ENCODE measurements at regions not wholly inside any gene's neighbourhood (a gene's known extent, or its start where the extent isn't known, plus 50 kb on each side); places are given as distances from the start of the nearest gene placed in this dataset.

DNA sequence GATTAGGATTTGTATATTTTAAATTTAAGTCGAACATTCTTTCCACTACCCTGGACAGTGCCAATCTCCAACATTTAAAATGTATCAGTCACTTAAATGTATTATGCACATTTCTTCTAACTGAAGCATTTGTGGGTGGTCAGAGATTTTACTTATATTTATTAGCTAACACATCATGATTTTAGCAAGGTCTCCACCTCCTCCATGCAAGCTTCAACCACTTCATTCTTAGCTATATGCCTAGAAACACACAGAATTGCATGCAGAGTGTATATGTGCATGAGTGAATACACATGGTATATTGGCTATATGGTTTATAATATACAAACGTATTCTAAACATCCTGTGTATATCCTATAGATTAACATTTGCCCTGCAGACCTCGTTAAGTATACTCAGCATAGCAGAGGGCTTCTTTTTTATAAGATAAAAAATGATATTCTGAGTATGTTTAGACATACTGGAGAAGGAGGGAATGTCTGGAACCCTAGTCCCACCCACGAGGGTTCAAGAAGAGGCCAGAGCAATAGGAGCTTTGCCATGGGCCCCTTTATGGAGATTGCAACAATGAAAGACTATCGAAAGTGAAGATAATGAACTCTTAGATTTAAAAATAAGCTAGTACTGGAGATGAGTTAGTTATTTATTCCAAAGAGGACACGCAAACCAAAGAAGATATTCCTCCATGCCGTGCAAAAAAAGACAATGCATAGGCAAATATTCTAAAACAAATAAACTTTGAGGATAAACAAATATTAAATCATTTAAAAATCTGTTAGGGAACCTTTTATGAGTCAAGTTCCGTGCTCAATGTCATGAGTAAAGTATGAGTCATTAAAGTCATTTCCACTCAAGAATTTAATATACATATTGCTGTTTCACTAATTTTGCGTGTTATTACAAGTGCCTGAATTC is 480.4 kb downstream of the SIPA1L2 start:
- no peaks in the 10 kb centered on the region for H3K9me3 ChIP-seq
- no peak for DNase-seq
- TF ChIP-seq, protein P1, sequence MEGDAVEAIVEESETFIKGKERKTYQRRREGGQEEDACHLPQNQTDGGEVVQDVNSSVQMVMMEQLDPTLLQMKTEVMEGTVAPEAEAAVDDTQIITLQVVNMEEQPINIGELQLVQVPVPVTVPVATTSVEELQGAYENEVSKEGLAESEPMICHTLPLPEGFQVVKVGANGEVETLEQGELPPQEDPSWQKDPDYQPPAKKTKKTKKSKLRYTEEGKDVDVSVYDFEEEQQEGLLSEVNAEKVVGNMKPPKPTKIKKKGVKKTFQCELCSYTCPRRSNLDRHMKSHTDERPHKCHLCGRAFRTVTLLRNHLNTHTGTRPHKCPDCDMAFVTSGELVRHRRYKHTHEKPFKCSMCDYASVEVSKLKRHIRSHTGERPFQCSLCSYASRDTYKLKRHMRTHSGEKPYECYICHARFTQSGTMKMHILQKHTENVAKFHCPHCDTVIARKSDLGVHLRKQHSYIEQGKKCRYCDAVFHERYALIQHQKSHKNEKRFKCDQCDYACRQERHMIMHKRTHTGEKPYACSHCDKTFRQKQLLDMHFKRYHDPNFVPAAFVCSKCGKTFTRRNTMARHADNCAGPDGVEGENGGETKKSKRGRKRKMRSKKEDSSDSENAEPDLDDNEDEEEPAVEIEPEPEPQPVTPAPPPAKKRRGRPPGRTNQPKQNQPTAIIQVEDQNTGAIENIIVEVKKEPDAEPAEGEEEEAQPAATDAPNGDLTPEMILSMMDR (IDR thresholded peaks at IDR 0.05; ENCODE audit: low read depth, low read length), result no peak
- no peaks in the 10 kb centered on the region for H3K36me3 ChIP-seq
- H3K4me3 ChIP-seq (ENCODE audit: low read depth, low read length), result no peak overlapping the region
- no peaks in the 10 kb centered on the region for H3K27me3 ChIP-seq
- H3K4me1 ChIP-seq, result no peaks in the 10 kb centered on the region

DNA sequence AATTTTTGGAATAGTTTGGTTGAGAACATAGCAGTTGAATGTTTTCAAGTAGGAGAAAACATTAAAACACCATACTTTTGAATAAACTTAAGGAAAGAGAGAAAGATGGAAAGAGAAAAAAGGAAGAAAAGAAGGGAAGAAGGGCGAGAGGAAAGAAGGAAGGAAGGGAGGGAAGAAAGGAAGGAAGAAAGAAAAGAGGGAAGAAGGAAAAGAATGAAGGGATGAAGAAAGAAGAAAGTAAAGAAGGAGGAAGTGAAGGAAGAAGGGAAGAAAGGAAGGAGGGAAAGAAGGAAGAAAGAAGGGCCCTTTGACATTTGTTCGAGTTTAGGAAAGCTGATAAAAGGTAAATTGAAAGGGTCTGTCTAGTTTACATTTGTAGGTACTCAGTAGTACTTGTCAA is 482.7 kb downstream of the SIPA1L2 start:
- TF ChIP-seq, protein P1 (IDR thresholded peaks at IDR 0.05; ENCODE audit: low read depth, low read length), result no peak
- DNase-seq, result no peak
- no peaks in the 10 kb centered on the region for H3K27me3 ChIP-seq
- no peaks in the 10 kb centered on the region for H3K4me1 ChIP-seq
- H3K4me3 ChIP-seq (ENCODE audit: low read depth, low read length), result no peak overlapping the region
- no peaks in the 10 kb centered on the region for H3K9me3 ChIP-seq
- no peaks in the 10 kb centered on the region for H3K36me3 ChIP-seq

DNA sequence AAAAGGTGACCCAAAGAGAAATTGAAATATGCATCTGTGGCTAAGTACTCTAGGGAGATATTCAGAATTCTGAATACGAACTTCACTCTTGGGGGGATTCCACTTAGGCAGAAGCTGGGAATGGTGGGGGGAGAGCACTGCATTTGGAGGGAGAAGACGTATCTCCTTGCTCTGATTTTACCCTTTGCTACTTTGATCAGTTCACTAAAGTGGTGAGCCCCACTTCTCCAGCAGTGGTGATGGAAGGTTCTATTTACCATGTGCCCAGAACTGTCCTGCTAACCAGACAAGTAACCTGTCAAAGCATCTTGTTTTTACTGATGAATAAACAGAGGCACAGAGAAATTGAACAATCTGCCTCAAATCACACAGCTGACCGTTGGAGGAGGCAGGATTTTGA is 483.4 kb downstream of the SIPA1L2 start:
- H3K4me1 ChIP-seq, result no peaks in the 10 kb centered on the region
- no peak for DNase-seq
- TF ChIP-seq, protein P1 (IDR thresholded peaks at IDR 0.05; ENCODE audit: low read depth, low read length), result no peak

DNA sequence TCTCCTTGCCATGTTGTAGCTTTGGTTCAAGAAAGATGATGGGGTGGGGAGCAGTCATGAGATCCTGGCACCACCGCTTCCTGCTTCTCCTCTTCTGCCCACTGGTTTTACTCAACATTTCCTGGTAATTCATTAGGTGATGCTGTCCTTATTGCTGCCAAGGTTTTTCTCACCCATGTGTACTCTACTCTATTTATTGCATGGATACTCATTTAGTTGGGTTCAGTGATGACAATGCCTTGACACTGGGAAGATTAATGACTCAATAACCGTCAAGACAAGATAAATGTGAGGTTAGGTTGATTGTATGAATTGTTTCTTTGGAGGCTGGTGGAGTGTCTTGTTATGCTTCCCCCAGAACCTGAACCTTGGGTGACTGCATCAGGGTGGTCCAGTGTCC is 484.2 kb downstream of the SIPA1L2 start:
- Histone ChIP-seq H3K4me1 (no peaks in the 10 kb centered on the region), H3K9me3 (no peaks in the 10 kb centered on the region), H3K27me3 (no peaks in the 10 kb centered on the region), H3K4me3 (ENCODE audit: low read depth, low read length) (no peak overlapping the region), H3K36me3 (no peaks in the 10 kb centered on the region)
- no peak for DNase-seq
- TF ChIP-seq, protein P1 (IDR thresholded peaks at IDR 0.05; ENCODE audit: low read depth, low read length), result no peak

More for the DNA sequence above, 483.4 kb downstream of the SIPA1L2 start:
- Histone ChIP-seq H3K9me3 (no peaks in the 10 kb centered on the region), H3K4me3 (ENCODE audit: low read depth, low read length) (no peak overlapping the region), H3K27me3 (no peaks in the 10 kb centered on the region), H3K36me3 (no peaks in the 10 kb centered on the region)

DNA sequence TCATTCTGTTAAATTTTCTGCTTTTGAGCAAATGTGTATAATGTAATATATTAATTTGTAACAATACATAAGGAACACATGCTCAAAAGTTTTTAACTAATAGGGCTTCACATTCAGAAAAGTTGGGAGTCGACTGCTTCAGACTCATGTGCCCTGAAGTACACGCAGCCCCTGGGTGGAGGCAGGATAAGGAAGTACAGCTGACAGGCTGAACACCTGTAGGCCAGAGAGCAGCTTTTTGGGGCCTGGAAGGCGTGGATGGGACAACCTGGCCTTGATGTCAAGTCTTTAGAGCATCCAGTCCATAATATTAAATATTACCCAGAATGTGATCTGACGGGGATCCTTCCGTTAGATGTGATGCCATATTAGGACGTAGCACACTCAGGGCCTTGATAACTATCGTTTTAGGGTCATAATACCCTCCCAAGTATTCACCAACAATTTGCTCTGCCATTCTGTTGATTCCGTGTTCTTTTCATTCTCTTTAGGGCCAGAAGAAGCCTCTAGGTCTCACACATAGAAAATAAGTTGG is 485.2 kb downstream of the SIPA1L2 start:
- Histone ChIP-seq H3K27me3 (no peaks in the 10 kb centered on the region), H3K9me3 (no peaks in the 10 kb centered on the region), H3K36me3 (no peaks in the 10 kb centered on the region), H3K4me1 (no peaks in the 10 kb centered on the region), H3K4me3 (ENCODE audit: low read depth, low read length) (no peak overlapping the region)
- DNase-seq, result no peak
- TF ChIP-seq, protein P1 (IDR thresholded peaks at IDR 0.05; ENCODE audit: low read depth, low read length), result no peak

DNA sequence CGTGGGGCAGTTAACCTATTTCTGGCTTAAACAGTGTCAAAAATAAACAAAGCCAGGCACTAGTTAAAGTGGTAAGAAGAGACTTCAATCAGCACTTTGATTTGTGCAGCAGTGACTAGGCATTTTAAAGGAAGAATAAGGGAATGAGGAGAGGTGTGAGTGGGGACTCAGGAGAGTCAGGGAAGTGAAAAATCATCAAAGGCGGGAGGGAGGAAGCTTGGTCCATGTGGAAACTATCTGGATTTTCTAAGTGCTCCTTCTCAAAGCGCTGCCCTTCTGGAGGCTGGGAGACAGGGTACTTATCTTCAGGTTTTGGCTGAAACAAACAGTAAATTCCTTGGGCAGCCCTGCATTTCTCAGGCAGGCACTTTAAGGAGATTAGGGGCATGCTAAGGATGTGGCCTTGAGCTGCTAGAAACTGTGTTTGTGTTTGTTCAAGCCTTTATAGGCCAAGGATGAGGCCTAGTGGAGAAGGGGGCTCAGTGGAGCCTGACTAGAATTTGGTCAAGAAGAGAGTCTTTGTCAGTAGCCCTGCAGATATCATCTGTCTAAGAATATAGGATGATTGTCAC is 486.5 kb downstream of the SIPA1L2 start:
- H3K27me3 ChIP-seq, result no peaks in the 10 kb centered on the region
- DNase-seq, result no peak
- TF ChIP-seq, protein P1 (IDR thresholded peaks at IDR 0.05; ENCODE audit: low read depth, low read length), result no peak
- H3K36me3 ChIP-seq, result no peaks in the 10 kb centered on the region
- no peaks in the 10 kb centered on the region for H3K4me1 ChIP-seq
- no peaks in the 10 kb centered on the region for H3K9me3 ChIP-seq
- no peak overlapping the region for H3K4me3 ChIP-seq (ENCODE audit: low read depth, low read length)
